GM21825 (cell line): ENCODE measurements at regions not wholly inside any gene's neighbourhood (a gene's known extent, or its start where the extent isn't known, plus 50 kb on each side); places are given as distances from the start of the nearest gene placed in this dataset.

Experiments used
- ATAC-seq: cut with Tn5 transposase; IDR thresholded peaks from one replicate; pipeline ENCODE4 v1.9.1; 2021; ENCODE audit warnings: mild to moderate bottlenecking, moderate library complexity; ENCODE audit not compliant: unreplicated experiment

GRCh38 chr2:21253311-21254027, 129.7 kb downstream of the TDRD15 start:
- ATAC-seq, result no peak

GRCh38 chr2:21254170-21254965, 130.6 kb downstream of the TDRD15 start:
- no peak for ATAC-seq

DNA sequence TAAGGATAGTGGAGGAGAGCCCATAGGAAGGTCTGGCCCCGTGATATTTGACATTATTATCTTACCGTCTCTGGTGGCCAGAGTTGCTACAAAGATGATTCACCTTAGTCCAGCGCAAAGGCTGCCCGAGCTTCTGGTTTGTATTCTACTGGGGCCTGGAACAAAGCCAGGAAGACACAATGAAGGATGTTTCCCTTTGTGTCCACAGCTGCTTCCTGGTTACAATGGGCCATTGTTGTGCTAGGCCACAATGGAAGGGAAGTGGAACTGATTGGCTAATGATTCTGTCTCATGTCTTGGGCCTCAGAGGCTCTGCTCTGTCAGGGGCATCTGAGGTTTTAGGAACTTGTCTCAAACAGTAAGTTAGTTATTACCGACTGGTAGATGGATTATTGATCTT, 132.2 kb downstream of the TDRD15 start:
- ATAC-seq, result peak; percentile 98

DNA sequence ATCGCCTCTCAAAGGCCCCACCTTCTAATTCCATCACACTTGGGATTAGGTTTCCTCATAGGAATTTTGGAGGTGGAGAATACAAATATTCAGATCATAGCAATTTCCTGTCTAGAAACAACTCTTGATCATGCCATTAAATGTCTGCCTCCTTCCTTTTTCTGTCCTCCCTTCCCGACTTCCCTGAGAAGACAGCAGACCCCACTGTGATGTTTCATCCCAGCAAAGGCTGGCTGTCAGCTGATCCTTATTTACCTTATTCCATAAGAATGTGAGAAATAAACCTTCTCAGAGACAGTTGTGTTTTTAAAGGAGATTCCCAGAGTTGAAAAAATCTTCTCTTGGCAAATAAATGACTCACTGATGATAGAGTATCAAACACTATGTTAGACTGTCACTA, 133.9 kb downstream of the TDRD15 start:
- no peak for ATAC-seq

DNA sequence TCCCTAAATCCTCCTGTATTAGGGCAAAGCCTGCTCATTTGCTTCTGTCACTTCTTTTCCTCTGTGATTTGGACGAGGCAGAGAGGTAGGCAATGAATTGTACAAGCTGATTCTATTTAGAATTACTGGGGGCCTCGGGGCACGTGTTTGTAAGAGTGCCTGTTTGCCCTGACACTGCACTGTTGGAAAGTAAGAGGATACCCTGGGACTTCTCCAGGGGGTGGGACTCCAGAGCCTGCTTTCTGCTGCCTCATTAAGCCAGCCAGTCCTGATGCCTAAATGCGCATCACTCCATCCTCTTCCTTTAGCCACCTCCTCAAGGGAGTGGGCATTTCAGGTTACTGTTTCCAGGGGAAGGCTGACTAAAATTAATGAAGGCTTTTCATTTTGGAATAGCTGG, 134.3 kb downstream of the TDRD15 start:
- ATAC-seq, result no peak

DNA sequence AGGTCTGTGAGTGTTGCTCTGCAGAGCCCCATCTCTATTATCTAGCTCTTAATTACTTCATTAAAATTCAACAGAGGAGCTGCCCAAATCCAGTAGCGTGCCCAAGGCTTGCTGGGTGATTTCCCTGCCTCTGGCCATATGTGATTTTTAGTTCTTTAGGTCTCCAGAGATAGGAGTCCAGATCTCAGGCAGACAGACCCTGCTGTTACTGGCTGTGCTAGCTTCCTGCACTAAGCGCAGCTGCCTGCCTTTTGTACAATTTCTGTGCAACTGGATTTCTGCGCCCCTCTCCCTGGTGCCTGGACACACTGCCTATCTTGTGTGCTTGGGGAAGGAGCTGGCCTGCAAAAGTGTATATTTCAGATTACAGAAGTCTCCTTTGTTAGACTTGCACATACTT, 136.5 kb downstream of the TDRD15 start:
- no peak for ATAC-seq

- no peak for ATAC-seq
Observed at GRCh38 chr2:21261591-21261990, 137.8 kb downstream of the TDRD15 start.

DNA sequence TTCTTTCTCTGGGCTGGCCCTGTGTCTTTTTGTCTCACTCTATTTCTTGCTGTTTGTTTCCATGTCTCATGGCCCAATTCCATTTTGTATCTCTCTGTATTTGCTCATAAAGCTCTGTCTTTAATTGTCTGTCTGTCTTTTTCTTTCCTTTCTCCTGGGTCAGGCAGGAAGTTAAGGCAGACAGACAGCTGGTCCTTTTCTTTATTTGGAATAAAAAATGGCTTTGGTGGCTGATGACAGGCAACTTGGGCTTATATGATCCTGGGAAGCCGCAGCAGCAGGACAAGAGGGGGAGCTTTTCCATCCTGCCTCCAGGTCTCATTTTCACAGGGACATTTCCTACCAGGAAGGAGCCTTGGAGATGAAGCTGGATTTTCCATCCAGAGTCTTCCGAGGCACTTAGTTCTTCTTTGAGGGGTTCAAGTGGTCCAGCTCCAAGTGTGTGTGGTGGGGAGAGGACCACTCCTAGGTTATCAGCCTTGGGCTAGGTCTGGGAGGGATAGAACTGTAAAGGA, 138.7 kb downstream of the TDRD15 start:
- ATAC-seq, result no peak

DNA sequence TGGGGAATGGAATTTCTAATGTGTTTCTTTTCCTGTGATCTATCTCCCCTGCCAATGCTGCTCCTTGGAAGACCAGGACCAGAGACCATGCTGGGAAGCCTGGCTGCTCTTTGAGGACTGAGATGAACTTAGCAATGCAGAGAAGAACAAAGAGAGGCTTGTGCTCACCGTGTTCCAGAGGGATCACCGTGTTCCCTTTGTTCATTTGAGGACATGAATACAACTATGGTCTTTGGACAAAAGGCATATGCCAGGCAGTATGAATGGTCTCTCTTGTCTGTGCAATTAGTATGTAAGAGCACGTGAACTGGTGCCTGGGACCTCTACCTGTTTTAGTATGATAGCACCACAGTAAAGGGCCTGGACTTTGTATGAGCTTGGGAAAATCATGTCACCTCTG, 139.9 kb downstream of the TDRD15 start:
- ATAC-seq, result no peak

GRCh38 chr2:21265752-21266151, 142.0 kb downstream of the TDRD15 start:
- ATAC-seq, result no peak

- no peak for ATAC-seq
Observed at GRCh38 chr2:21267232-21267835, 143.6 kb downstream of the TDRD15 start.

DNA sequence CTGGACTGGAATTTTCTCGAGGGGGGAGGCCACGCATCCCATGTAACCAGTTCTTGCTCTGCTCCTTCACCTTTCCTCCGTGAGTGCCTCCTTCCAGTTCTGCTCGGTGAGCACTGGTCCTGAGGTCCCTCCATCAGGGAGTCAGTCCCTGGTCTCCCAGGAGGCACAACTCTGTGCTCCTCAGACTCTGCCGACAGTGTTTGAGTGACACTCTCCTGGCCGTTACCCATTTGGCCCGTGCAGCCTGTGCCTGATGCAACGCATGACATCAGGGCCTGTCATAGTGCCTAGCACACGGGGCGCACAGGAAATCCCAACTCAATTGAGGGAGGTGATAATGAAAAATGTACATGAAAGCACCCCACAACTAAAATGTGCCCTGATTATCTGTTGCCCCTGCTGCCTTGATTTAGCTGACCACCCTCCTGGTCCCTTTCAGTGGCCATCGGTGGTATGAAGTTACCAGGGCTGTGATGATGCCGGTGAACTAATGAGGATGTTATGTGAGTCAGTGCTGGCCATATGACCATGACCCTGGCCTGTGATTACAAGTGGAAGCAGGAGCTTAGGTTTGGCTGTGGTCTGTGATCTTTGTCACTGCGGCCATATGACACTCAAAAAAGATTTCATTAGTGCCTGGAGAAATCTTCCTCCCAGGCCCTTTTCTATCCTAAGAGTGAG, 144.6 kb downstream of the TDRD15 start:
- ATAC-seq, result no peak

DNA sequence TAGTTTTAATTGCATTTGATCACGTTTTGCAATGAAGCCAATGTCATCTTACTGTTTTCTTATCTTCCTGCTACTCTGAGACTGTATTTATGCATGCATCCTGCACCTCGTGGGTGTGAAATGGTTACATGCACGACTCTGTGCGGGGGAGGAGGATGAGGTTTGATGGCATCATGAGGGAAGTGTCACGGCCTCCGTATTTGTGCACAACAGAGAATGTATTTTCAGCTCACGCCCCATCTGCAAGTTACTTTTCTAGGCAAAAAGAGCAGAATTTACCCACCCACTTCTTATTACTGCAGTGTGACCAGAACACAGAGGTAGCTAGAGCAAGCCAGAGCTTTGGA, 145.1 kb downstream of the TDRD15 start:
- no peak for ATAC-seq

DNA sequence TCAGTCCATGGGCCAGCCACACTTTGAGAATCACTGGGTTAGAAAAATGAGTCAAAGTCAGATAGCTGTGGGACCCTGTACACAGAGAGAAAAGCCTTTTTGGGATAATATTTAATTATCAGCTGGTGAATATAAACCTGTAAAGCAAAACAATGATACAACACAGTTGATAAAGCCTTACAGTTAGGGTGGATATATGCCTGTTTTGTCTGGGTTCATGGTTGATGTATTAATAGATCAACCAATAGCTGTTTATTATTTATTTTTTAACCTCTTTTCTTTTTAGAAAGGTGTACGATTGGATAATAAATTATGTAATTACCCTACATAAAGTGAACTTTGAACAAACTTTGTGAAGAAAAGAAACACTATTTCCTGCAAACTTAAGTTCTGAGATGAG, 145.6 kb downstream of the TDRD15 start:
- ATAC-seq, result no peak

DNA sequence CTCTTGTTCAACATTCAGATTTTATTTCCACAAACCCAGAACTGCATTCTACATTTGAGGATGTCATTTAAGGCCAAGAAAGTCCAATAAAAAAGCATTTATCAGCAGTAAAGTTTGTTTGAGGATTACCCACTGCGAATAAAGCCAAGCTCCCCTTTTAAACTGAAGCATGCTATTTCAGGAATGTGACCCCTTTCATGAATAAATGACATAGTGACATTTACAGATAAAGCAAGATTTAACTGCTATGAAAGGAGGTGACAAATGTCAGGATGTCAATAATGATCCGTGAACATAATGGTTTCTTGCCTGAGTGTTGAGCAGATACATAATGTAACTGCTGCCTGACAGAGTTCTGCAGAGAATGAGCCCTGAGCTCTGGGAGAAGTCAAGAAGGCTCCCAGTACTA, 146.3 kb downstream of the TDRD15 start:
- no peak for ATAC-seq

GRCh38 chr2:21270708-21271122, 146.9 kb downstream of the TDRD15 start:
- ATAC-seq, result no peak

DNA sequence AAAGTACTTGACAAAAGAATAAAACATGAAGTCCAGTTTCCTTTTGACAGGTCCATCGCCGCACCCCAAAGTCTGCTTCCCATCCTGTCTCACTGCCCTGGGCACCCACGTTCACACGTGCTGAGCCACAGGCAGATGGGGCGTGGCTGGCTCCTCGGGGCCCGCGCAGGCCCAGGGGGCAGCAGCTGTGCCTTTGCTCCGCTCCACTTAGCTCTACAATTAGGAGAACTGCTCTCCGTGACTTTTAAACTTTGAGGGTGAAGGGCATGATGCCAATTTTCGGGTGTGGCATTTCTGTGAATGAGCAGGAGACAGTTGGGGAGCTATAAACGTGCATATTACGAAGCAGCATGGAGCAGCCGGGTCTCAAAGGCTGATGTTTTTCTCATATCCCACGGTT, 152.4 kb downstream of the TDRD15 start:
- no peak for ATAC-seq

DNA sequence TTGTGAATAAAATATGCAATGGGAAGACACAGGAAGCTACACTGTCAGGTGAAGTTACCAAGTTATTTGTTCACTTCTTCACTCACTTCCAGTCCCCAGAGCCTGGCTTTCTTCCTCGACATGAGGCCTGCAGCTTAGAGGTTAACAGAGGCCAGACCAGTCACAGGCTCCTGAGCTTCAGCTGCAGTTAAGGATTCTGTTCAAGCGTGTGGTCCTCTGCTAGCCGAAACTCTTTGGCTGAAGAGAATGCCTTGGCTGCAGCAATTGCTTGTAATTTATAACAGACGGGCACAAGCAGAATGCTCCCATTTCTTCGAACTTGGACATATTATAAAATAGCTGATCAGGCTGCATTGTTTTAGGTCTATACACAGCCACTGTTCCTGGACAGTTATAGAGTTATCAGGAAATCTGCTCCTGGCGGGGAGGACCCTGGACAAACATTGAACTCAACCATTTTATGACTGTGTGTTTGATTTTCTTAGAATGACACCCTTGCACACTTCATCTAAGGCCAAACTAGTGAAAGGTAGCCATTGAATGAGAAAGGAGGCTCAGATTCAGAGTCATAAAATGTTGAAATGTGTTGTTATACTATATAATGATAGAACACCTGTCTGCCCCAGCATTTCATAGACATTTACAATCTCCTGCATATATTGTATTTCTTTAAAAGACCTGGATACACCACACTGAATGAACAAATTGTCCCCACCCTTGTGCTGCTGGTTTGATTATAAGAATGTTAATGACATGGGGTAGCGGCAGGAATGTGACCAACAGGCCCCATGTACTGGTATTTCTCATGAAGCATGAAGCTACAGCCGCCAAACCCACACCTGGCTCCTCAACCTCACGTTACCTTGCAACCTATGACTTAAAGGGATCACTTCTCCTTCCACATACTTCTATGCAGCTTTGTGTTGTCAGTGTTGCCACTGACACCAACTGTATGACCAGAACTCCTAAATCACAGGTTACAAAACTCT, 153.6 kb downstream of the TDRD15 start:
- ATAC-seq, result no peak

DNA sequence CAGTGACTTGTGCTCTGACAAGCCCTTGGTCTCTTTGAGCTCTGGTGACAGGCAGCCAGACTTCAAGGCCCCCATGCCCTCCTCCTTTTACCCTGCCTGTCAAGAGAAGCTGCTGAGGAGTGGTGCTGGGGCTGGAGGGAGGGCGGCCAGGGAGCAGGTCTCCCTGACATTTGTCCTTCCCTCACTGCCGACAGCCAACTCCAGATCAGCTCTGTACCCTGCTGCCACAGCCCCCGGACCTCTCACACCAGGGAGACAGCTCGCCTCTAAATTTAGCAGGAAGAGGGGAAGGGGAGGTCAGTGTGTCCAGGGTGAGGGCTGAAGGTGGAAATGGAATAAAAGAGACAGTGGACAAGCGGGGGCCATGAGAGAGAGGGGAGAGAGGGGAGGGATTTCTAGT, 155.8 kb downstream of the TDRD15 start:
- no peak for ATAC-seq

GRCh38 chr2:21280793-21281192, 157.0 kb downstream of the TDRD15 start:
- no peak for ATAC-seq
